BJ (cell line): ENCODE measurements at regions not wholly inside any gene's neighbourhood (a gene's known extent, or its start where the extent isn't known, plus 50 kb on each side); places are given as distances from the start of the nearest gene placed in this dataset.

Experiments
- CTCF ChIA-PET: fragments of 350-600 bp; formaldehyde crosslinking; extraction: SDS; loops from one replicate; lab custom pipeline; 2021; ENCODE audit warnings: antibody characterized with exemption, inconsistent platforms; lab: Yijun Ruan, JAX
- POLR2A ChIA-PET: fragments of 300-600 bp; sonication (Branson Sonifier 250); formaldehyde crosslinking; extraction: SDS; loops from one replicate; lab custom pipeline; 2021; ENCODE audit warnings: antibody characterized with exemption; lab: Charles Lee
- DNase-seq: peaks from one replicate; pipeline ENCODE4 v3.0.0-alpha.2; 2011; ENCODE audit warnings: low read depth
- H3K27me3 ChIP-seq: 2 replicates; pipeline ENCODE4 v1.6.0; 2011; ENCODE audit warnings: low read length; ENCODE audit not compliant: control insufficient read depth, insufficient read depth
- H3K36me3 ChIP-seq: 2 replicates; pipeline ENCODE4 v1.5.1; 2011; ENCODE audit warnings: low read length; ENCODE audit not compliant: control insufficient read depth, insufficient read depth
- H3K4me3 ChIP-seq: 2 replicates; pipeline ENCODE4 v1.5.1; 2011; ENCODE audit warnings: low read depth, mild to moderate bottlenecking, control low read depth, low read length
- CTCF ChIP-seq: IDR thresholded peaks from 2 replicates; pipeline ENCODE4 v1.5.1; 2011; ENCODE audit warnings: low read depth, mild to moderate bottlenecking, control low read depth, inconsistent platforms, low read length, moderate library complexity; ENCODE audit not compliant: insufficient read depth

- Histone ChIP-seq H3K4me3 (no peak overlapping the region), H3K27me3 (no peaks in the 10 kb centered on the region), H3K36me3 (no peaks in the 10 kb centered on the region)
- ChIA-PET CTCF (interaction anchor here (1.3 kb wide), 1 partner anchor 33 kb away, joined by 4 read pairs; no protein-coding TSS in a partner anchor), POLR2A (no interaction called here)
- TF ChIP-seq CTCF: no peak
- DNase-seq: no peak
Measured at GRCh38 chr5:99940540-99940939, 594.6 kb upstream of the FAM174A start.

- ChIA-PET CTCF (interaction anchor here (1.1 kb wide), 1 partner anchor 231 kb away, joined by 3 read pairs; no protein-coding TSS in a partner anchor), POLR2A (no interaction called here)
- Histone ChIP-seq H3K4me3 (no peak overlapping the region), H3K36me3 (no peaks in the 10 kb centered on the region), H3K27me3 (no peaks in the 10 kb centered on the region)
- no peak for TF ChIP-seq CTCF
- no peak for DNase-seq
Measured at GRCh38 chr5:99936911-99937310, 598.3 kb upstream of the FAM174A start.

GRCh38 chr5:99929806-99930135 is 605.4 kb upstream of the FAM174A start:
- no peak for TF ChIP-seq CTCF
- Histone ChIP-seq H3K27me3 (no peaks in the 10 kb centered on the region), H3K4me3 (no peak overlapping the region), H3K36me3 (no peaks in the 10 kb centered on the region)
- ChIA-PET CTCF (no interaction called here), POLR2A (no interaction called here)
- no peak for DNase-seq

GRCh38 chr5:99929067-99929805 is 605.9 kb upstream of the FAM174A start:
- ChIA-PET CTCF (no interaction called here), POLR2A (no interaction called here)
- TF ChIP-seq CTCF: no peak
- DNase-seq: no peak
- Histone ChIP-seq H3K36me3 (no peaks in the 10 kb centered on the region), H3K4me3 (no peak overlapping the region), H3K27me3 (no peaks in the 10 kb centered on the region)

GRCh38 chr5:99928490-99928889 is 606.7 kb upstream of the FAM174A start:
- DNase-seq: no peak
- CTCF ChIA-PET: no interaction called here
- TF ChIP-seq CTCF: no peak
- POLR2A ChIA-PET: no interaction called here
- H3K36me3 ChIP-seq: no peaks in the 10 kb centered on the region
- H3K27me3 ChIP-seq: no peaks in the 10 kb centered on the region
- H3K4me3 ChIP-seq: no peak overlapping the region
